K562 (cell line): ENCODE measurements at regions not wholly inside any gene's neighbourhood (a gene's known extent, or its start where the extent isn't known, plus 50 kb on each side); places are given as distances from the start of the nearest gene placed in this dataset.

ENCODE experiments used
- ETS2 ChIP-seq: IDR thresholded peaks from 2 replicates; pipeline ENCODE4 v1.6.1; 2016; ENCODE audit warnings: borderline replicate concordance, missing genetic modification characterization, mild to moderate bottlenecking, moderate library complexity, missing compliant biosample characterization; ENCODE audit not compliant: poor library complexity, severe bottlenecking
- KAT8 ChIP-seq: fragments of 450-650 bp; IDR thresholded peaks from 2 replicates; pipeline ENCODE4 v1.6.1; 2016; ENCODE audit warnings: low read depth, mild to moderate bottlenecking
- KDM5B ChIP-seq: fragments of 200-600 bp; sonication (generic); IDR thresholded peaks from 2 replicates; pipeline ENCODE4 v1.6.1; 2012; ENCODE audit warnings: low read depth, mild to moderate bottlenecking, moderate library complexity, low read length, control low read depth, inconsistent platforms; ENCODE audit not compliant: insufficient replicate concordance
- MBD2 ChIP-seq: sonication (generic); IDR thresholded peaks from 2 replicates; pipeline ENCODE4 v1.6.1; 2016; ENCODE audit warnings: low read depth, borderline replicate concordance
- MECOM ChIP-seq: fragments of 250-450 bp; sonication (Bioruptor Pico); IDR thresholded peaks from 2 replicates; pipeline ENCODE4 v1.8.0; 2022; ENCODE audit warnings: inconsistent platforms
- PHF20 ChIP-seq: fragments of 450-650 bp; IDR thresholded peaks from 2 replicates; pipeline ENCODE4 v1.6.1; 2018; ENCODE audit not compliant: partially characterized antibody
- RBM25 ChIP-seq: fragments of 200-400 bp; formaldehyde crosslinking; IDR thresholded peaks from 2 replicates; pipeline ENCODE4 v1.6.1; 2018; ENCODE audit warnings: low read length, low read depth, moderate library complexity; ENCODE audit not compliant: severe bottlenecking
- TAF7 ChIP-seq: fragments of 450-650 bp; IDR thresholded peaks from 2 replicates; pipeline ENCODE4 v1.6.1; 2016; ENCODE audit warnings: missing genetic modification characterization, missing compliant biosample characterization
- TCFL5 ChIP-seq: fragments of 250-450 bp; sonication (Bioruptor Pico); conservative IDR thresholded peaks from 2 replicates; pipeline ENCODE4 v1.6.1; 2021; ENCODE audit warnings: mild to moderate bottlenecking, moderate library complexity, matching md5 sums
- ZNF124 ChIP-seq: sonication (generic); formaldehyde crosslinking; IDR thresholded peaks from 2 replicates; pipeline ENCODE4 v1.8.1; 2022; ENCODE audit warnings: missing genetic modification reagents
- ZNF354B ChIP-seq: fragments of 250-450 bp; sonication (Bioruptor Pico); IDR thresholded peaks from 2 replicates; pipeline ENCODE4 v1.4.0; 2020
- ZNF445 ChIP-seq: fragments of 250-450 bp; sonication (Bioruptor Pico); IDR thresholded peaks from 2 replicates; pipeline ENCODE4 v1.4.0; 2020; ENCODE audit warnings: low read depth, mild to moderate bottlenecking, moderate library complexity
- ZNF551 ChIP-seq: fragments of 250-450 bp; sonication (Bioruptor Pico); IDR thresholded peaks from 2 replicates; pipeline ENCODE4 v1.5.0; 2021; ENCODE audit warnings: mild to moderate bottlenecking, moderate library complexity
- TF ChIP-seq, protein P1 (sequence below): IDR thresholded peaks from 2 replicates; pipeline ENCODE4 v1.6.1; 2012; ENCODE audit warnings: low read depth, low read length, improper control_type of control experiment, borderline replicate concordance
- TF ChIP-seq, protein P2 (sequence below): sonication (generic); formaldehyde crosslinking; IDR thresholded peaks from 2 replicates; pipeline ENCODE4 v1.8.0; 2022; ENCODE audit warnings: mild to moderate bottlenecking, low read depth, missing genetic modification reagents
- TF ChIP-seq, protein P3 (sequence below): sonication (generic); formaldehyde crosslinking; IDR thresholded peaks from 2 replicates; pipeline ENCODE4 v1.8.1; 2023; ENCODE audit warnings: mild to moderate bottlenecking, missing genetic modification reagents, moderate library complexity
- TF ChIP-seq, protein P4 (sequence below), 3 experiments: fragments of 200-800 bp in 1 of 3; fragments of 250-450 bp in 1 of 3; fragments of 450-650 bp in 1 of 3; sonication (Bioruptor Pico) in 1 of 3; sonication (Bioruptor generic) in 1 of 3; formaldehyde crosslinking in 1 of 3; IDR thresholded peaks; 2 replicates each; pipeline versions ENCODE4 v1.6.1 to v1.8.0; 2016 to 2022; ENCODE audit warnings: mild to moderate bottlenecking in 2 of 3, missing genetic modification characterization in 2 of 3, missing compliant biosample characterization in 1 of 3, moderate library complexity in 1 of 3
- TF ChIP-seq, protein P5 (sequence below): fragments of 450-650 bp; formaldehyde crosslinking; IDR thresholded peaks from 2 replicates; pipeline ENCODE4 v1.4.0; 2022; ENCODE audit warnings: missing genetic modification characterization

DNA sequence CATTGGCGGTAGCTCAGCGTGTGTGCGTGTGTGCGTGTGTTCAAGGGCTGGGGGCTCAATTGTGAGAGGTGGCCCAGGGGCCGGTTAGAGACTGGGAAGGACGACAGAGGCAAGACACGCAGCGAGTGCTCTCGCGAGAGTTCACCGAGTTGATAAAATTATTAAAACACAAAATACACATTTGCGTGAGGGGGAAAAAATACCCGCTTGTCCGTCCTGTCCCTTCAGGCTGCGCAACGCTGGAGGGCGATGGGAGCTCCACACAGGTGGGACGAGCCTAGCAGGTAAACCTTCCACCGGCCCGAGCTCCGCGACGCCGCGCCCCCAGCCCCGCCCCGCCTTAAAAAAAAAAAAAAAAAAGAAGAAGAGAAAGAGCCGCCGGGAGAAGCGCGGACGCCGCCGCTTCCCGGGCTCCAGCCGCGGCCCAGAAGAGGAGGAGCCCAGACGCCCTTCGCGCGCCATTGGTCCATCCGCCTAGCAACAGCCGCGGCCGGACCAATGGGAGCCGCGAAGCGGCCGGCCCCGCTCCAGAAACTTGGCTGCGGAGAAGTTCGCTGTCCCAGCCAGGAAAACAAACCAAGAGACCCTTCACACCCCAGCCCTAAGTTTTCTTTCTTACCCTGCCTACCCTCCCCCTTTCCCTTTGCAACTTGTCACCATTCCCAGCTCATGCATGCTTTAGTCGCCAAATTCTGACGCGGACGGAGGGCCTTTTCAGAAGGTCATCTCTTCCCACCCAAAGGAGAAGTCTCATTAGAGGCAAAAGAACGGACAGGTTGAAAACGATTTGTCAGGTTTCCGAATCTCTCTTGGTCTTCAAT is 169.9 kb upstream of the MAF start (continued):
- TF ChIP-seq, protein P1, sequence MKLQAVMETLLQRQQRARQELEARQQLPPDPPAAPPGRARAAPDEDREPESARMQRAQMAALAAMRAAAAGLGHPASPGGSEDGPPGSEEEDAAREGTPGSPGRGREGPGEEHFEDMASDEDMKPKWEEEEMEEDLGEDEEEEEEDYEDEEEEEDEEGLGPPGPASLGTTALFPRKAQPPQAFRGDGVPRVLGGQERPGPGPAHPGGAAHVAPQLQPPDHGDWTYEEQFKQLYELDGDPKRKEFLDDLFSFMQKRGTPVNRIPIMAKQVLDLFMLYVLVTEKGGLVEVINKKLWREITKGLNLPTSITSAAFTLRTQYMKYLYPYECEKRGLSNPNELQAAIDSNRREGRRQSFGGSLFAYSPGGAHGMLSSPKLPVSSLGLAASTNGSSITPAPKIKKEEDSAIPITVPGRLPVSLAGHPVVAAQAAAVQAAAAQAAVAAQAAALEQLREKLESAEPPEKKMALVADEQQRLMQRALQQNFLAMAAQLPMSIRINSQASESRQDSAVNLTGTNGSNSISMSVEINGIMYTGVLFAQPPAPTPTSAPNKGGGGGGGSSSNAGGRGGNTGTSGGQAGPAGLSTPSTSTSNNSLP, result 0 out of 2 replicates have a peak, but pooled peaks have one; percentile 60
- TF ChIP-seq ZNF551 (CRISPR knock-in tag), result 0 out of 2 replicates have a peak, but pooled peaks have one; percentile 58
- TF ChIP-seq ZNF354B, result no peak
- peak; percentile 70 for TF ChIP-seq TAF7 (tag)
- TF ChIP-seq KDM5B, result peak; percentile 63
- TF ChIP-seq ZNF124 (CRISPR knock-in tag), result no peak
- TF ChIP-seq, protein P2, sequence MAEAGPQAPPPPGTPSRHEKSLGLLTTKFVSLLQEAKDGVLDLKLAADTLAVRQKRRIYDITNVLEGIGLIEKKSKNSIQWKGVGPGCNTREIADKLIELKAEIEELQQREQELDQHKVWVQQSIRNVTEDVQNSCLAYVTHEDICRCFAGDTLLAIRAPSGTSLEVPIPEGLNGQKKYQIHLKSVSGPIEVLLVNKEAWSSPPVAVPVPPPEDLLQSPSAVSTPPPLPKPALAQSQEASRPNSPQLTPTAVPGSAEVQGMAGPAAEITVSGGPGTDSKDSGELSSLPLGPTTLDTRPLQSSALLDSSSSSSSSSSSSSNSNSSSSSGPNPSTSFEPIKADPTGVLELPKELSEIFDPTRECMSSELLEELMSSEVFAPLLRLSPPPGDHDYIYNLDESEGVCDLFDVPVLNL (CRISPR knock-in tag), result no peak
- TF ChIP-seq RBM25, result peak; percentile 93
- 0 out of 2 replicates have a peak, but pooled peaks have one; percentile 39 for TF ChIP-seq MECOM
- TF ChIP-seq ETS2 (tag), result no peak
- peak; percentile 51 for TF ChIP-seq PHF20
- TF ChIP-seq, protein P3, sequence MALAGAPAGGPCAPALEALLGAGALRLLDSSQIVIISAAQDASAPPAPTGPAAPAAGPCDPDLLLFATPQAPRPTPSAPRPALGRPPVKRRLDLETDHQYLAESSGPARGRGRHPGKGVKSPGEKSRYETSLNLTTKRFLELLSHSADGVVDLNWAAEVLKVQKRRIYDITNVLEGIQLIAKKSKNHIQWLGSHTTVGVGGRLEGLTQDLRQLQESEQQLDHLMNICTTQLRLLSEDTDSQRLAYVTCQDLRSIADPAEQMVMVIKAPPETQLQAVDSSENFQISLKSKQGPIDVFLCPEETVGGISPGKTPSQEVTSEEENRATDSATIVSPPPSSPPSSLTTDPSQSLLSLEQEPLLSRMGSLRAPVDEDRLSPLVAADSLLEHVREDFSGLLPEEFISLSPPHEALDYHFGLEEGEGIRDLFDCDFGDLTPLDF (CRISPR knock-in tag), result no peak
- TF ChIP-seq, protein P4, sequence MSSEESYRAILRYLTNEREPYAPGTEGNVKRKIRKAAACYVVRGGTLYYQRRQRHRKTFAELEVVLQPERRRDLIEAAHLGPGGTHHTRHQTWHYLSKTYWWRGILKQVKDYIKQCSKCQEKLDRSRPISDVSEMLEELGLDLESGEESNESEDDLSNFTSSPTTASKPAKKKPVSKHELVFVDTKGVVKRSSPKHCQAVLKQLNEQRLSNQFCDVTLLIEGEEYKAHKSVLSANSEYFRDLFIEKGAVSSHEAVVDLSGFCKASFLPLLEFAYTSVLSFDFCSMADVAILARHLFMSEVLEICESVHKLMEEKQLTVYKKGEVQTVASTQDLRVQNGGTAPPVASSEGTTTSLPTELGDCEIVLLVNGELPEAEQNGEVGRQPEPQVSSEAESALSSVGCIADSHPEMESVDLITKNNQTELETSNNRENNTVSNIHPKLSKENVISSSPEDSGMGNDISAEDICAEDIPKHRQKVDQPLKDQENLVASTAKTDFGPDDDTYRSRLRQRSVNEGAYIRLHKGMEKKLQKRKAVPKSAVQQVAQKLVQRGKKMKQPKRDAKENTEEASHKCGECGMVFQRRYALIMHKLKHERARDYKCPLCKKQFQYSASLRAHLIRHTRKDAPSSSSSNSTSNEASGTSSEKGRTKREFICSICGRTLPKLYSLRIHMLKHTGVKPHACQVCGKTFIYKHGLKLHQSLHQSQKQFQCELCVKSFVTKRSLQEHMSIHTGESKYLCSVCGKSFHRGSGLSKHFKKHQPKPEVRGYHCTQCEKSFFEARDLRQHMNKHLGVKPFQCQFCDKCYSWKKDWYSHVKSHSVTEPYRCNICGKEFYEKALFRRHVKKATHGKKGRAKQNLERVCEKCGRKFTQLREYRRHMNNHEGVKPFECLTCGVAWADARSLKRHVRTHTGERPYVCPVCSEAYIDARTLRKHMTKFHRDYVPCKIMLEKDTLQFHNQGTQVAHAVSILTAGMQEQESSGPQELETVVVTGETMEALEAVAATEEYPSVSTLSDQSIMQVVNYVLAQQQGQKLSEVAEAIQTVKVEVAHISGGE (CRISPR knock-in tag; IDR thresholded peaks at IDR 0.05), result peak in 1 of 3 experiments; percentile 56; a peak in 1 of 6 replicates
- TF ChIP-seq TCFL5 (CRISPR knock-in tag), result no peak
- TF ChIP-seq MBD2, result no peak
- no peak for TF ChIP-seq KAT8
- no peak for TF ChIP-seq ZNF445 (CRISPR knock-in tag)
- TF ChIP-seq, protein P5, sequence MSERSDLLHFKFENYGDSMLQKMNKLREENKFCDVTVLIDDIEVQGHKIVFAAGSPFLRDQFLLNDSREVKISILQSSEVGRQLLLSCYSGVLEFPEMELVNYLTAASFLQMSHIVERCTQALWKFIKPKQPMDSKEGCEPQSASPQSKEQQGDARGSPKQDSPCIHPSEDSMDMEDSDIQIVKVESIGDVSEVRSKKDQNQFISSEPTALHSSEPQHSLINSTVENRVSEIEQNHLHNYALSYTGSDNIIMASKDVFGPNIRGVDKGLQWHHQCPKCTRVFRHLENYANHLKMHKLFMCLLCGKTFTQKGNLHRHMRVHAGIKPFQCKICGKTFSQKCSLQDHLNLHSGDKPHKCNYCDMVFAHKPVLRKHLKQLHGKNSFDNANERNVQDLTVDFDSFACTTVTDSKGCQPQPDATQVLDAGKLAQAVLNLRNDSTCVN (CRISPR knock-in tag), result no peak
